HG03439 (cell line): ENCODE measurements at regions not wholly inside any gene's neighbourhood (a gene's known extent, or its start where the extent isn't known, plus 50 kb on each side); places are given as distances from the start of the nearest gene placed in this dataset.

Experiments
- ATAC-seq: cut with Tn5 transposase; IDR thresholded peaks from one replicate; pipeline ENCODE4 v1.9.1; 2021; ENCODE audit warnings: mild to moderate bottlenecking, moderate library complexity; ENCODE audit not compliant: unreplicated experiment

GRCh38 chr2:60106836-60107529 lies 446.5 kb downstream of the BCL11A start:
- no peak for ATAC-seq

- no peak for ATAC-seq
These were observed 447.5 kb downstream of the BCL11A start for GRCh38 chr2:60105906-60106305.

- ATAC-seq: no peak
These were observed 448.6 kb downstream of the BCL11A start for GRCh38 chr2:60104514-60105505.

GRCh38 chr2:60100034-60100433 lies 453.4 kb downstream of the BCL11A start:
- ATAC-seq: no peak

- no peak for ATAC-seq
These were observed 454.5 kb downstream of the BCL11A start for GRCh38 chr2:60098996-60099395.

GRCh38 chr2:60097298-60097697 lies 456.2 kb downstream of the BCL11A start:
- ATAC-seq: no peak

- ATAC-seq: no peak
These were observed 456.9 kb downstream of the BCL11A start for GRCh38 chr2:60096556-60096955.

- no peak for ATAC-seq
These were observed 457.6 kb downstream of the BCL11A start for GRCh38 chr2:60095903-60096302.

- no peak for ATAC-seq
These were observed 458.1 kb downstream of the BCL11A start for GRCh38 chr2:60095202-60095815.

- no peak for ATAC-seq
These were observed 459.0 kb downstream of the BCL11A start for GRCh38 chr2:60094450-60094929.

- no peak for ATAC-seq
These were observed 460.7 kb downstream of the BCL11A start for GRCh38 chr2:60092781-60093180.

GRCh38 chr2:60091894-60092293 lies 461.6 kb downstream of the BCL11A start:
- ATAC-seq: no peak

GRCh38 chr2:60091266-60091665 lies 462.2 kb downstream of the BCL11A start:
- no peak for ATAC-seq

- ATAC-seq: no peak
These were observed 473.9 kb downstream of the BCL11A start for GRCh38 chr2:60079562-60079961.

- ATAC-seq: no peak
These were observed 478.4 kb downstream of the BCL11A start for GRCh38 chr2:60075048-60075447.

GRCh38 chr2:60073201-60073600 lies 480.3 kb downstream of the BCL11A start:
- no peak for ATAC-seq

GRCh38 chr2:60072609-60073008 lies 480.8 kb downstream of the BCL11A start:
- ATAC-seq: no peak

GRCh38 chr2:60071490-60071831 lies 482.0 kb downstream of the BCL11A start:
- no peak for ATAC-seq

GRCh38 chr2:60070736-60071489 lies 482.5 kb downstream of the BCL11A start:
- ATAC-seq: no peak

GRCh38 chr2:60070196-60070595 lies 483.3 kb downstream of the BCL11A start:
- no peak for ATAC-seq

- ATAC-seq: no peak
These were observed 484.7 kb downstream of the BCL11A start for GRCh38 chr2:60068755-60069154.
